Suppressor macrophage treated with lipopolysaccharide for 1 hour (primary cell): ENCODE measurements at regions not wholly inside any gene's neighbourhood (a gene's known extent, or its start where the extent isn't known, plus 50 kb on each side); places are given as distances from the start of the nearest gene placed in this dataset.
A peak's percentile ranks its signal among the peaks of the same experiment; 100 is the strongest.

ENCODE experiments used
- DNase-seq, 3 donors: peaks; one replicate each; pipeline ENCODE4 v3.0.0-alpha.2; 2020 to 2022

- DNase-seq, result no peak
Observed at GRCh38 chrX:137483554-137483953, 82.4 kb upstream of the ZIC3 start.

GRCh38 chrX:137482136-137482535, 83.8 kb upstream of the ZIC3 start:
- DNase-seq, result no peak

- DNase-seq, result no peak
Observed at GRCh38 chrX:137479386-137479785, 86.5 kb upstream of the ZIC3 start.

GRCh38 chrX:137441711-137442110, 124.2 kb upstream of the ZIC3 start:
- no peak for DNase-seq

GRCh38 chrX:137432609-137433008, 133.3 kb upstream of the ZIC3 start:
- DNase-seq, result no peak

GRCh38 chrX:137431693-137432488, 134.0 kb upstream of the ZIC3 start:
- DNase-seq, result no peak

- DNase-seq, result no peak
Observed at GRCh38 chrX:137430984-137431475, 134.9 kb upstream of the ZIC3 start.

- no peak for DNase-seq
Observed at GRCh38 chrX:137430301-137430700, 135.6 kb upstream of the ZIC3 start.

GRCh38 chrX:137428766-137429591, 136.9 kb upstream of the ZIC3 start:
- DNase-seq, result no peak

GRCh38 chrX:137428221-137428661, 137.7 kb upstream of the ZIC3 start:
- DNase-seq, result no peak

GRCh38 chrX:137427816-137428215, 138.1 kb upstream of the ZIC3 start:
- peak; percentile 21 to 46 (median 35) for DNase-seq

GRCh38 chrX:137427426-137427778, 138.5 kb upstream of the ZIC3 start:
- no peak for DNase-seq

GRCh38 chrX:137426695-137427425, 139.1 kb upstream of the ZIC3 start:
- DNase-seq, result peak in 1 of 3 donors; percentile 28

- DNase-seq, result no peak
Observed at GRCh38 chrX:137425986-137426385, 139.9 kb upstream of the ZIC3 start.

GRCh38 chrX:137425273-137425902, 140.5 kb upstream of the ZIC3 start:
- DNase-seq, result no peak

GRCh38 chrX:137424679-137425078, 141.2 kb upstream of the ZIC3 start:
- no peak for DNase-seq

- no peak for DNase-seq
Observed at GRCh38 chrX:137423241-137423640, 142.7 kb upstream of the ZIC3 start.

GRCh38 chrX:137418086-137418485, 147.8 kb upstream of the ZIC3 start:
- no peak for DNase-seq

- no peak for DNase-seq
Observed at GRCh38 chrX:137413190-137413589, 152.7 kb upstream of the ZIC3 start.

- no peak for DNase-seq
Observed at GRCh38 chrX:137405449-137406140, 160.3 kb upstream of the ZIC3 start.

- no peak for DNase-seq
Observed at GRCh38 chrX:137401092-137401491, 164.8 kb upstream of the ZIC3 start.

GRCh38 chrX:137387646-137388045, 178.3 kb upstream of the ZIC3 start:
- no peak for DNase-seq
